ENCODE measurements at regions not wholly inside any gene's neighbourhood (a gene's known extent, or its start where the extent isn't known, plus 50 kb on each side); places are given as distances from the start of the nearest gene placed in this dataset.
A peak's percentile ranks its signal among the peaks of the same experiment; 100 is the strongest.

- Mint-ChIP-seq H3K27ac (no peak overlapping the region), H3K9me3 (ENCODE audit: insufficient read depth) (no peaks in the 10 kb centered on the region), H3K4me1 (peaks cover 2% of the 10 kb centered on the region), H3K4me3 (no peak overlapping the region), H3K27me3 (peaks cover 16% of the 10 kb centered on the region)
- no peaks in the 10 kb centered on the region for H3K9me3 ChIP-seq (ENCODE audit: control extremely low read depth in 1 of 3, control insufficient read depth in 2 of 3, insufficient read depth in 1 of 3, low read length in 2 of 3)
- no peak overlapping the region for H2AFZ ChIP-seq (ENCODE audit: insufficient read depth, low read depth, low read length, poor library complexity, severe bottlenecking)
- H3K4me2 ChIP-seq (replicated peaks; ENCODE audit: low read depth, low read length, poor library complexity, severe bottlenecking), result no peak overlapping the region
- DNase-seq (peak; percentile 22), ATAC-seq (ENCODE audit: low read depth) (no peak)
- ChIA-PET CTCF (interaction anchor here (0.7 to 2.3 kb wide), 5 partner anchors 11 to 819 kb away, joined by 3 to 12 read pairs (median 4); no protein-coding TSS in a partner anchor), POLR2A (no interaction called here)
- no peak overlapping the region for H3K27ac ChIP-seq (ENCODE audit: low read length in 2 of 2)
- H3K79me2 ChIP-seq (ENCODE audit: control insufficient read depth, insufficient read depth, low read length), result no peaks in the 10 kb centered on the region
- intact Hi-C loops (cut with micrococcal nuclease), result no loop called here
- no peak for TF ChIP-seq EZH2 (IDR thresholded peaks at IDR 0.05; ENCODE audit: borderline replicate concordance, insufficient read depth, low read depth, low read length, poor library complexity, severe bottlenecking)
- peak; percentile 73 for TF ChIP-seq CTCF (IDR thresholded peaks at IDR 0.05)
- H3K4me3 ChIP-seq (ENCODE audit: control extremely low read depth in 1 of 5, extremely low read depth in 1 of 5, insufficient read depth in 1 of 5, low read depth in 2 of 5, low read length in 4 of 5), result no peak overlapping the region
- H3K9ac ChIP-seq (ENCODE audit: low read length), result no peak overlapping the region
- no peaks in the 10 kb centered on the region for H3K36me3 ChIP-seq (replicated peaks in 1 of 2; ENCODE audit: control extremely low read depth in 1 of 2, control insufficient read depth in 1 of 2, extremely low read depth in 1 of 2, insufficient read depth in 2 of 2, low read length in 1 of 2)
- WGBS (ENCODE audit: insufficient coverage), result no CpG with 5 or more reads among the region's 1 CpG
- H3K4me1 ChIP-seq (ENCODE audit: control insufficient read depth in 2 of 2, insufficient read depth in 2 of 2, low read length in 2 of 2), result no peaks in the 10 kb centered on the region
- no peaks in the 10 kb centered on the region for H4K20me1 ChIP-seq (ENCODE audit: control insufficient read depth, insufficient read depth, low read length, poor library complexity, severe bottlenecking)
- no peaks in the 10 kb centered on the region for H3K27me3 ChIP-seq (replicated peaks in 1 of 4; ENCODE audit: control extremely low read depth in 1 of 4, control insufficient read depth in 3 of 4, insufficient read depth in 4 of 4, low read length in 3 of 4)
Observed at GRCh38 chr4:12729384-12729783, 754.8 kb downstream of the RAB28 start.

- no peaks in the 10 kb centered on the region for H3K79me2 ChIP-seq (ENCODE audit: control insufficient read depth, insufficient read depth, low read length)
- H3K4me1 ChIP-seq (ENCODE audit: control insufficient read depth in 2 of 2, insufficient read depth in 2 of 2, low read length in 2 of 2), result no peaks in the 10 kb centered on the region
- no CpG with 5 or more reads among the region's 5 CpGs for WGBS (ENCODE audit: insufficient coverage)
- TF ChIP-seq EZH2 (IDR thresholded peaks at IDR 0.05; ENCODE audit: borderline replicate concordance, insufficient read depth, low read depth, low read length, poor library complexity, severe bottlenecking), result no peak
- peak; percentile 63 for TF ChIP-seq CTCF (IDR thresholded peaks at IDR 0.05)
- no peak for ATAC-seq (ENCODE audit: low read depth)
- peaks cover 14% of the 10 kb centered on the region for H3K27me3 Mint-ChIP-seq
- H3K27ac ChIP-seq (ENCODE audit: low read length in 2 of 2), result no peak overlapping the region
- H3K9me3 Mint-ChIP-seq (ENCODE audit: insufficient read depth), result no peaks in the 10 kb centered on the region
- peak; percentile 18 for DNase-seq
- H3K27ac Mint-ChIP-seq, result no peak overlapping the region
- H3K9me3 ChIP-seq (ENCODE audit: control extremely low read depth in 1 of 3, control insufficient read depth in 2 of 3, insufficient read depth in 1 of 3, low read length in 2 of 3), result no peaks in the 10 kb centered on the region
- intact Hi-C loops (cut with micrococcal nuclease), result no loop called here
- peak overlapping the region; percentile 16 for H2AFZ ChIP-seq (ENCODE audit: insufficient read depth, low read depth, low read length, poor library complexity, severe bottlenecking)
- POLR2A ChIA-PET, result no interaction called here
- H3K36me3 ChIP-seq (replicated peaks in 1 of 2; ENCODE audit: control extremely low read depth in 1 of 2, control insufficient read depth in 1 of 2, extremely low read depth in 1 of 2, insufficient read depth in 2 of 2, low read length in 1 of 2), result no peaks in the 10 kb centered on the region
- no peak overlapping the region for H3K4me3 ChIP-seq (ENCODE audit: control extremely low read depth in 1 of 5, extremely low read depth in 1 of 5, insufficient read depth in 1 of 5, low read depth in 2 of 5, low read length in 4 of 5)
- H3K4me1 Mint-ChIP-seq, result peaks cover 4% of the 10 kb centered on the region
- H3K4me3 Mint-ChIP-seq, result peak overlapping the region; percentile 3
- H3K4me2 ChIP-seq (replicated peaks; ENCODE audit: low read depth, low read length, poor library complexity, severe bottlenecking), result no peak overlapping the region
- CTCF ChIA-PET, result no interaction called here
- no peak overlapping the region for H3K9ac ChIP-seq (ENCODE audit: low read length)
- H3K27me3 ChIP-seq (replicated peaks in 1 of 4; ENCODE audit: control extremely low read depth in 1 of 4, control insufficient read depth in 3 of 4, insufficient read depth in 4 of 4, low read length in 3 of 4), result peaks cover 0 to 5% (median 0%) of the 10 kb centered on the region in 4 experiments
- H4K20me1 ChIP-seq (ENCODE audit: control insufficient read depth, insufficient read depth, low read length, poor library complexity, severe bottlenecking), result no peaks in the 10 kb centered on the region
Observed at GRCh38 chr4:12724510-12724909, 759.6 kb downstream of the RAB28 start.

Measured in B cell (primary cell).